ENCODE measurements at regions not wholly inside any gene's neighbourhood (a gene's known extent, or its start where the extent isn't known, plus 50 kb on each side); places are given as distances from the start of the nearest gene placed in this dataset.

DNA sequence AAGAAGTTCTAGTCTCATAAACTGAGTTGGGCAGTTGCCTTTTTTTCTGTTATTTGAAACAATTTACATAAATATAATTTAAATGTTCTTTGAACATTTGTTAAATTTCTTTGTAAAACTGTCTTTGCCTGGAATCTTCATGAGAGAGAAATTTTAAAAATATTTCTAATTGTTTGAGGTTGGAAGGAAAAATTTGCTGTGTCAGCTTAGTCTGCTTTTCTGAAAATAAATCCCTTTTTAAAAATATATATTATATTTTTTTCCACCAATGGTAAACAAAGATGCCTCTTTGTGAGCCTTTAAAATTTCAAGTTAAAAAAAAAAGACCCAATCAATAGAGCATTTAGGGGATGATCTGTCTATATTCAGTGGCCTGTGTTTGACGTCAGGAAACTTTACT is 542.7 kb downstream of the KIF4B start:
- TF ChIP-seq TEAD4 (CRISPR knock-in tag; IDR thresholded peaks at IDR 0.05): no peak
- TF ChIP-seq, protein P1, sequence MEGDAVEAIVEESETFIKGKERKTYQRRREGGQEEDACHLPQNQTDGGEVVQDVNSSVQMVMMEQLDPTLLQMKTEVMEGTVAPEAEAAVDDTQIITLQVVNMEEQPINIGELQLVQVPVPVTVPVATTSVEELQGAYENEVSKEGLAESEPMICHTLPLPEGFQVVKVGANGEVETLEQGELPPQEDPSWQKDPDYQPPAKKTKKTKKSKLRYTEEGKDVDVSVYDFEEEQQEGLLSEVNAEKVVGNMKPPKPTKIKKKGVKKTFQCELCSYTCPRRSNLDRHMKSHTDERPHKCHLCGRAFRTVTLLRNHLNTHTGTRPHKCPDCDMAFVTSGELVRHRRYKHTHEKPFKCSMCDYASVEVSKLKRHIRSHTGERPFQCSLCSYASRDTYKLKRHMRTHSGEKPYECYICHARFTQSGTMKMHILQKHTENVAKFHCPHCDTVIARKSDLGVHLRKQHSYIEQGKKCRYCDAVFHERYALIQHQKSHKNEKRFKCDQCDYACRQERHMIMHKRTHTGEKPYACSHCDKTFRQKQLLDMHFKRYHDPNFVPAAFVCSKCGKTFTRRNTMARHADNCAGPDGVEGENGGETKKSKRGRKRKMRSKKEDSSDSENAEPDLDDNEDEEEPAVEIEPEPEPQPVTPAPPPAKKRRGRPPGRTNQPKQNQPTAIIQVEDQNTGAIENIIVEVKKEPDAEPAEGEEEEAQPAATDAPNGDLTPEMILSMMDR (IDR thresholded peaks at IDR 0.05): no peak
- no peak for TF ChIP-seq PRRX2 (CRISPR knock-in tag; IDR thresholded peaks at IDR 0.05)
- no peak for TF ChIP-seq ATF6 (CRISPR knock-in tag; IDR thresholded peaks at IDR 0.05)
- no peak for TF ChIP-seq NR1H2 (CRISPR knock-in tag; IDR thresholded peaks at IDR 0.05)
- no peak for TF ChIP-seq ATF1 (CRISPR knock-in tag; IDR thresholded peaks at IDR 0.05)
- TF ChIP-seq MAX (CRISPR knock-in tag; IDR thresholded peaks at IDR 0.05): no peak
- TF ChIP-seq ZNF423 (CRISPR knock-in tag; IDR thresholded peaks at IDR 0.05): no peak
- TF ChIP-seq CBFB (CRISPR knock-in tag; IDR thresholded peaks at IDR 0.05; ENCODE audit: low read depth): no peak
- TF ChIP-seq, protein P2, sequence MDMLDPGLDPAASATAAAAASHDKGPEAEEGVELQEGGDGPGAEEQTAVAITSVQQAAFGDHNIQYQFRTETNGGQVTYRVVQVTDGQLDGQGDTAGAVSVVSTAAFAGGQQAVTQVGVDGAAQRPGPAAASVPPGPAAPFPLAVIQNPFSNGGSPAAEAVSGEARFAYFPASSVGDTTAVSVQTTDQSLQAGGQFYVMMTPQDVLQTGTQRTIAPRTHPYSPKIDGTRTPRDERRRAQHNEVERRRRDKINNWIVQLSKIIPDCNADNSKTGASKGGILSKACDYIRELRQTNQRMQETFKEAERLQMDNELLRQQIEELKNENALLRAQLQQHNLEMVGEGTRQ (CRISPR knock-in tag; IDR thresholded peaks at IDR 0.05): no peak
- no peak for TF ChIP-seq NR2C2 (CRISPR knock-in tag; IDR thresholded peaks at IDR 0.05)
- TF ChIP-seq, protein P3, sequence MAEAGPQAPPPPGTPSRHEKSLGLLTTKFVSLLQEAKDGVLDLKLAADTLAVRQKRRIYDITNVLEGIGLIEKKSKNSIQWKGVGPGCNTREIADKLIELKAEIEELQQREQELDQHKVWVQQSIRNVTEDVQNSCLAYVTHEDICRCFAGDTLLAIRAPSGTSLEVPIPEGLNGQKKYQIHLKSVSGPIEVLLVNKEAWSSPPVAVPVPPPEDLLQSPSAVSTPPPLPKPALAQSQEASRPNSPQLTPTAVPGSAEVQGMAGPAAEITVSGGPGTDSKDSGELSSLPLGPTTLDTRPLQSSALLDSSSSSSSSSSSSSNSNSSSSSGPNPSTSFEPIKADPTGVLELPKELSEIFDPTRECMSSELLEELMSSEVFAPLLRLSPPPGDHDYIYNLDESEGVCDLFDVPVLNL (CRISPR knock-in tag; IDR thresholded peaks at IDR 0.05; ENCODE audit: borderline replicate concordance, low read depth): no peak
- TF ChIP-seq FOXJ3 (CRISPR knock-in tag; IDR thresholded peaks at IDR 0.05; ENCODE audit: borderline replicate concordance): no peak
- no peak for TF ChIP-seq CREB1 (CRISPR knock-in tag; IDR thresholded peaks at IDR 0.05)
